ENCODE measurements at regions not wholly inside any gene's neighbourhood (a gene's known extent, or its start where the extent isn't known, plus 50 kb on each side); places are given as distances from the start of the nearest gene placed in this dataset.

GRCh38 chr2:52831216-52831615 lies 936.4 kb upstream of the CHAC2 start:
- H3K4me1 ChIP-seq (ENCODE audit: control insufficient read depth, low read length) = no peaks in the 10 kb centered on the region
- TF ChIP-seq EZH2phosphoT487 (IDR thresholded peaks at IDR 0.05; ENCODE audit: borderline replicate concordance, low read length) (no peak), CTCF (IDR thresholded peaks at IDR 0.05; ENCODE audit: low read depth, low read length, poor library complexity, severe bottlenecking) (no peak)
- no peaks in the 10 kb centered on the region for H3K9me3 ChIP-seq (ENCODE audit: control insufficient read depth, insufficient read depth, low read length)
- no peaks in the 10 kb centered on the region for H3K79me2 ChIP-seq (ENCODE audit: control insufficient read depth, low read length)
- no peaks in the 10 kb centered on the region for H3K36me3 ChIP-seq (ENCODE audit: control insufficient read depth, low read length)
- no peak overlapping the region for H3K4me2 ChIP-seq (ENCODE audit: low read length)
- no peaks in the 10 kb centered on the region for H3F3A ChIP-seq (ENCODE audit: control insufficient read depth, insufficient read depth)
- no peak overlapping the region for H3K27ac ChIP-seq (ENCODE audit: low read depth, low read length)
- no peaks in the 10 kb centered on the region for H3K27me3 ChIP-seq (ENCODE audit: control insufficient read depth, low read length)
- H3K9me2 ChIP-seq (replicated peaks; ENCODE audit: control insufficient read depth, low read length) = no peaks in the 10 kb centered on the region
- H3K4me3 ChIP-seq (ENCODE audit: low read length) = no peak overlapping the region
- H4K20me1 ChIP-seq (ENCODE audit: control insufficient read depth, insufficient read depth, low read depth, low read length) = no peaks in the 10 kb centered on the region

GRCh38 chr2:52828112-52828511 lies 939.5 kb upstream of the CHAC2 start:
- Histone ChIP-seq H3K9me3 (ENCODE audit: control insufficient read depth, insufficient read depth, low read length) (no peaks in the 10 kb centered on the region), H3F3A (ENCODE audit: control insufficient read depth, insufficient read depth) (no peaks in the 10 kb centered on the region), H3K27me3 (ENCODE audit: control insufficient read depth, low read length) (no peaks in the 10 kb centered on the region), H4K20me1 (ENCODE audit: control insufficient read depth, insufficient read depth, low read depth, low read length) (no peaks in the 10 kb centered on the region), H3K4me3 (ENCODE audit: low read length) (no peak overlapping the region), H3K4me2 (ENCODE audit: low read length) (no peak overlapping the region), H3K36me3 (ENCODE audit: control insufficient read depth, low read length) (no peaks in the 10 kb centered on the region), H3K27ac (ENCODE audit: low read depth, low read length) (no peak overlapping the region), H3K79me2 (ENCODE audit: control insufficient read depth, low read length) (no peaks in the 10 kb centered on the region), H3K4me1 (ENCODE audit: control insufficient read depth, low read length) (no peaks in the 10 kb centered on the region), H3K9me2 (replicated peaks; ENCODE audit: control insufficient read depth, low read length) (no peaks in the 10 kb centered on the region)
- TF ChIP-seq EZH2phosphoT487 (IDR thresholded peaks at IDR 0.05; ENCODE audit: borderline replicate concordance, low read length) (no peak), CTCF (IDR thresholded peaks at IDR 0.05; ENCODE audit: low read depth, low read length, poor library complexity, severe bottlenecking) (no peak)

DNA sequence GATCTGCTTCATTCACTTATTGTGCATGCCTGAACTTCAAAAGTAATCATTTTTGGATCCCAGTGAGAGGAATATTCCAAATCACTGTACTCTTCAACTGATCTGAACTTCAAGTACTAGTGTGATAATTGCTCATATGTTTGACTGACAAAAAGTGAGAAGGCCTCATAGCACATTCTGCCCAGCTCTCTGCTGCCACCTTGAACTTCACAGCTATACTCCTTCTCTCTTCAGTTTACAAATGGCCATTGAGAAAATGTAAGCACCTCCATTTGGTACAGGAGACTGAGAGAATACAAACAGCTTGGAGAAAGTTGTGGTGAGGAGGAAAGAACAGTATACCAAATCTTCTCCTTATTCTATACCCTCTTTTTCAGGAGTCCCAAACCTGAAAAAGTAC lies 946.0 kb upstream of the CHAC2 start:
- H3K27ac ChIP-seq (ENCODE audit: low read depth, low read length) = no peak overlapping the region
- H3K27me3 ChIP-seq (ENCODE audit: control insufficient read depth, low read length) = no peaks in the 10 kb centered on the region
- TF ChIP-seq CTCF (IDR thresholded peaks at IDR 0.05; ENCODE audit: low read depth, low read length, poor library complexity, severe bottlenecking) = no peak
- no peak for TF ChIP-seq EZH2phosphoT487 (IDR thresholded peaks at IDR 0.05; ENCODE audit: borderline replicate concordance, low read length)

DNA sequence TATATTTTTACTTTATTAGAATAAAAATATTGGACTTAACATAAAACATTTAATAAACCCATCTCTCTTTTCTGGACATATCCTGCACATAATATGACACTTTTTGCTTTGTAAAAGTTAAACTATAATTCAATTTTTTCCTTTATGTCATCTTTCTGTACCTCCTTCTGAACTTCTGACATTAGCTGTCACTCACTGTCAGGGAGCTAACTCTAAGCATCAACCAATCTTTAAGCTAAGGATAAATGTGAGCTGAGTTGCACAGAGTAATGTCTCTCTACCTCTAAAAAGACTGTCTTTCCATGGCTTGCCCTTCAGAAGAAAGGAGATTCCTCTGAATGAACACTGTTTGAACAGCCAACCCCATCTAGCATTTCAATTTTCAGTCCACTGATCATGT lies 948.6 kb upstream of the CHAC2 start:
- H3K27me3 ChIP-seq (ENCODE audit: control insufficient read depth, low read length) = no peaks in the 10 kb centered on the region
- no peak overlapping the region for H3K4me2 ChIP-seq (ENCODE audit: low read length)
- no peaks in the 10 kb centered on the region for H3K36me3 ChIP-seq (ENCODE audit: control insufficient read depth, low read length)
- H3K4me3 ChIP-seq (ENCODE audit: low read length) = no peak overlapping the region
- no peak overlapping the region for H3K27ac ChIP-seq (ENCODE audit: low read depth, low read length)
- no peaks in the 10 kb centered on the region for H3K9me3 ChIP-seq (ENCODE audit: control insufficient read depth, insufficient read depth, low read length)
- no peaks in the 10 kb centered on the region for H4K20me1 ChIP-seq (ENCODE audit: control insufficient read depth, insufficient read depth, low read depth, low read length)
- no peaks in the 10 kb centered on the region for H3F3A ChIP-seq (ENCODE audit: control insufficient read depth, insufficient read depth)
- no peaks in the 10 kb centered on the region for H3K9me2 ChIP-seq (replicated peaks; ENCODE audit: control insufficient read depth, low read length)
- H3K4me1 ChIP-seq (ENCODE audit: control insufficient read depth, low read length) = no peaks in the 10 kb centered on the region
- TF ChIP-seq CTCF (IDR thresholded peaks at IDR 0.05; ENCODE audit: low read depth, low read length, poor library complexity, severe bottlenecking) = no peak
- no peak for TF ChIP-seq EZH2phosphoT487 (IDR thresholded peaks at IDR 0.05; ENCODE audit: borderline replicate concordance, low read length)
- no peaks in the 10 kb centered on the region for H3K79me2 ChIP-seq (ENCODE audit: control insufficient read depth, low read length)

More for the DNA sequence above, 946.0 kb upstream of the CHAC2 start:
- Histone ChIP-seq H3K4me1 (ENCODE audit: control insufficient read depth, low read length) (no peaks in the 10 kb centered on the region), H3K79me2 (ENCODE audit: control insufficient read depth, low read length) (no peaks in the 10 kb centered on the region), H3K9me3 (ENCODE audit: control insufficient read depth, insufficient read depth, low read length) (no peaks in the 10 kb centered on the region), H3K36me3 (ENCODE audit: control insufficient read depth, low read length) (no peaks in the 10 kb centered on the region), H3K9me2 (replicated peaks; ENCODE audit: control insufficient read depth, low read length) (no peaks in the 10 kb centered on the region), H3K4me2 (ENCODE audit: low read length) (no peak overlapping the region), H4K20me1 (ENCODE audit: control insufficient read depth, insufficient read depth, low read depth, low read length) (no peaks in the 10 kb centered on the region), H3F3A (ENCODE audit: control insufficient read depth, insufficient read depth) (no peaks in the 10 kb centered on the region), H3K4me3 (ENCODE audit: low read length) (no peak overlapping the region)

All from DOHH2 (cell line).